CD4-positive, alpha-beta memory T cell (primary cell): ENCODE measurements at regions not wholly inside any gene's neighbourhood (a gene's known extent, or its start where the extent isn't known, plus 50 kb on each side); places are given as distances from the start of the nearest gene placed in this dataset.

ENCODE experiments used
- CTCF ChIA-PET: fragments of 350-600 bp; sonication (Branson Sonifier 250); formaldehyde crosslinking; loops from one replicate; lab custom pipeline; 2021; ENCODE audit warnings: inconsistent platforms; ENCODE audit not compliant: partially characterized antibody; lab: Charles Lee
- POLR2A ChIA-PET: fragments of 350-600 bp; sonication (Branson Sonifier 250); formaldehyde crosslinking; loops from one replicate; lab custom pipeline; 2021; ENCODE audit not compliant: partially characterized antibody; lab: Charles Lee
- DNase-seq, 5 donors: peaks; one replicate each; pipeline versions ENCODE4 v3.0.0 to v3.0.0-alpha.2; 2020 to 2022; ENCODE audit warnings: mixed read lengths in 1 of 5
- H3K27ac ChIP-seq: one replicate; pipeline ENCODE4 v1.7.0; 2013; ENCODE audit warnings: low read depth, low read length
- H3K27me3 ChIP-seq: 2 replicates; pipeline ENCODE4 v1.7.0; 2013; ENCODE audit warnings: mild to moderate bottlenecking, low read length, moderate library complexity; ENCODE audit not compliant: insufficient read depth
- H3K36me3 ChIP-seq: 2 replicates; pipeline ENCODE4 v1.7.0; 2013; ENCODE audit warnings: mild to moderate bottlenecking, low read length, moderate library complexity; ENCODE audit not compliant: insufficient read depth
- H3K4me1 ChIP-seq: 2 replicates; pipeline ENCODE4 v1.7.0; 2013; ENCODE audit warnings: mild to moderate bottlenecking, low read length, moderate library complexity; ENCODE audit not compliant: insufficient read depth
- H3K4me3 ChIP-seq, 2 donors: one replicate each; pipeline ENCODE4 v1.7.0; 2013; ENCODE audit warnings: low read length in 2 of 2, mild to moderate bottlenecking in 1 of 2
- H3K9me3 ChIP-seq, 2 donors: one replicate each; pipeline ENCODE4 v1.7.0; 2013; ENCODE audit warnings: low read length in 2 of 2, control low read depth in 1 of 2; ENCODE audit not compliant: control insufficient read depth in 1 of 2
- H3K27ac Mint-ChIP-seq, 7 donors: one replicate each; pipeline ENCODE4 v1.8.0; 2020 to 2021; ENCODE audit warnings: mixed read lengths in 7 of 7, mild to moderate bottlenecking in 6 of 7, inconsistent platforms in 3 of 7, moderate library complexity in 3 of 7
- H3K27me3 Mint-ChIP-seq, 2 donors: one replicate each; pipeline ENCODE4 v1.8.0; 2020 to 2021; ENCODE audit warnings: mixed read lengths in 2 of 2
- H3K36me3 Mint-ChIP-seq, 2 donors: one replicate each; pipeline ENCODE4 v1.8.0; 2020 to 2021; ENCODE audit warnings: mixed read lengths in 2 of 2, inconsistent platforms in 1 of 2, mild to moderate bottlenecking in 1 of 2
- H3K4me1 Mint-ChIP-seq, 4 donors: one replicate each; pipeline ENCODE4 v1.8.0; 2020 to 2021; ENCODE audit warnings: mixed read lengths in 4 of 4, mild to moderate bottlenecking in 1 of 4
- H3K4me3 Mint-ChIP-seq, 8 donors: one replicate each; pipeline ENCODE4 v1.8.0; 2020 to 2021; ENCODE audit warnings: mixed read lengths in 8 of 8, mild to moderate bottlenecking in 7 of 8, moderate library complexity in 6 of 8, inconsistent platforms in 3 of 8
- H3K9me3 Mint-ChIP-seq, 8 donors: one replicate each; pipeline ENCODE4 v1.8.0; 2020 to 2021; ENCODE audit warnings: mixed read lengths in 8 of 8, mild to moderate bottlenecking in 5 of 8, inconsistent platforms in 3 of 8, moderate library complexity in 1 of 8
- intact Hi-C: fragments of 100-400 bp; cut with micrococcal nuclease; formaldehyde crosslinking; loops from one replicate; pipeline ENCODE4 v1.15.1; 2023

GRCh38 chr1:225724251-225724650 is 53.4 kb upstream of the SRP9 start:
- H3K36me3 Mint-ChIP-seq, result no peaks in the 10 kb centered on the region
- no peaks in the 10 kb centered on the region for H3K4me1 ChIP-seq
- CTCF ChIA-PET, result no interaction called here
- no peaks in the 10 kb centered on the region for H3K27me3 ChIP-seq
- no peak overlapping the region for H3K27ac ChIP-seq
- no peaks in the 10 kb centered on the region for H3K9me3 ChIP-seq
- DNase-seq, result no peak
- no peaks in the 10 kb centered on the region for H3K4me1 Mint-ChIP-seq
- H3K4me3 ChIP-seq, result no peak overlapping the region
- H3K9me3 Mint-ChIP-seq, result no peaks in the 10 kb centered on the region
- H3K36me3 ChIP-seq, result no peaks in the 10 kb centered on the region
- intact Hi-C loops, result no loop called here
- no peak overlapping the region for H3K27ac Mint-ChIP-seq
- no peak overlapping the region for H3K4me3 Mint-ChIP-seq
- H3K27me3 Mint-ChIP-seq, result no peaks in the 10 kb centered on the region
- POLR2A ChIA-PET, result no interaction called here
